ENCODE measurements at regions not wholly inside any gene's neighbourhood (a gene's known extent, or its start where the extent isn't known, plus 50 kb on each side); places are given as distances from the start of the nearest gene placed in this dataset.
A peak's percentile ranks its signal among the peaks of the same experiment; 100 is the strongest.

GRCh38 chr13:100735494-100735893, 60.9 kb upstream of the TMTC4 start (continued):
- peak; percentile 55 for TF ChIP-seq ZNF687 (CRISPR knock-in tag; IDR thresholded peaks at IDR 0.05)
- 0 out of 2 replicates have a peak, but pooled peaks have one; percentile 51 for TF ChIP-seq ZNF343 (CRISPR knock-in tag; IDR thresholded peaks at IDR 0.05)
- TF ChIP-seq ZNF318 (CRISPR knock-in tag; IDR thresholded peaks at IDR 0.05): no peak
- no peak for TF ChIP-seq TBX2 (CRISPR knock-in tag; IDR thresholded peaks at IDR 0.05; ENCODE audit: borderline replicate concordance)
- 0 out of 2 replicates have a peak, but pooled peaks have one; percentile 36 for TF ChIP-seq ZNF713 (CRISPR knock-in tag; IDR thresholded peaks at IDR 0.05)
- TF ChIP-seq ZNF746 (CRISPR knock-in tag; IDR thresholded peaks at IDR 0.05): 0 out of 2 replicates have a peak, but pooled peaks have one; percentile 32
- no peak for TF ChIP-seq CREBL2 (CRISPR knock-in tag; IDR thresholded peaks at IDR 0.05; ENCODE audit: borderline replicate concordance)
- no peak for TF ChIP-seq ATF6 (CRISPR knock-in tag; conservative IDR thresholded peaks at IDR 0.05)
- 0 out of 2 replicates have a peak, but pooled peaks have one; percentile 52 for TF ChIP-seq BRD4 (CRISPR knock-in tag; IDR thresholded peaks at IDR 0.05)
